GM12891 (cell line): ENCODE measurements at regions not wholly inside any gene's neighbourhood (a gene's known extent, or its start where the extent isn't known, plus 50 kb on each side); places are given as distances from the start of the nearest gene placed in this dataset.

ENCODE experiments used
- PAX5 ChIP-seq: IDR thresholded peaks from 2 replicates; pipeline ENCODE4 v1.6.1; 2011; ENCODE audit warnings: low read length, moderate library complexity, mild to moderate bottlenecking; ENCODE audit not compliant: insufficient read depth, severe bottlenecking
- POLR2A ChIP-seq: IDR thresholded peaks from 2 replicates; pipeline ENCODE4 v1.6.1; 2011; ENCODE audit warnings: low read depth, low read length, control low read depth
- POLR2AphosphoS5 ChIP-seq: IDR thresholded peaks from 2 replicates; pipeline ENCODE4 v1.6.1; 2011; ENCODE audit warnings: low read depth, low read length, control low read depth
- POU2F2 ChIP-seq: IDR thresholded peaks from 2 replicates; pipeline ENCODE4 v1.6.1; 2011; ENCODE audit warnings: low read depth, mild to moderate bottlenecking, control low read depth, low read length, moderate library complexity

DNA sequence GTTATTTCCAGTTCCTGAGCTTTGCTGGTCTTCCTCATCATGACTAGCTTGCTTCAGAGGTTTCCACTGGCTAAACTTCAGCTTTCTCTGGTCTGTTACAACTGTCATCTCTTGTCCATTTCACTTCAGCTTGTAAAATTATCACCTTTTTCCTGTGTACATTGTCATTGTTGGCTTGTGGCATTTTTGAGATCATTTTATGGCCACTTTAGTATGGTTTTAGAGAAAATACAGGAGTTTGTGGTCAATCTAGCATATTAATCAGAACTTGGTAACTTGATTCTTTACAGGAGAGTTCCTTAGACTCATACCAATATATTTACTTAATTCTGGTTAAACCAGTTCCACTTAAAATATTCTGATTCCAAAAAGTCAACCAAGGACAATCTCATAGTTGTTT lies 235.9 kb upstream of the KITLG start:
- no peak for TF ChIP-seq POLR2AphosphoS5
- no peak for TF ChIP-seq POU2F2
- TF ChIP-seq POLR2A = no peak
- no peak for TF ChIP-seq PAX5
